ENCODE measurements at regions not wholly inside any gene's neighbourhood (a gene's known extent, or its start where the extent isn't known, plus 50 kb on each side); places are given as distances from the start of the nearest gene placed in this dataset.
A peak's percentile ranks its signal among the peaks of the same experiment; 100 is the strongest.

GRCh38 chr20:17858450-17859001 lies 110.1 kb downstream of the SNX5 start:
- no peak for DNase-seq (ENCODE audit: low spot score)

GRCh38 chr20:17857639-17858449 lies 110.8 kb downstream of the SNX5 start:
- no peak for DNase-seq (ENCODE audit: low spot score)

GRCh38 chr20:17856837-17857605 lies 111.6 kb downstream of the SNX5 start:
- no peak for DNase-seq (ENCODE audit: low spot score)

- peak; percentile 62 for DNase-seq (ENCODE audit: low spot score)
Measured at GRCh38 chr20:17856024-17856564, 112.5 kb downstream of the SNX5 start.

- peak; percentile 66 for DNase-seq (ENCODE audit: low spot score)
Measured at GRCh38 chr20:17854307-17854903, 114.2 kb downstream of the SNX5 start.

- no peak for DNase-seq (ENCODE audit: low spot score)
Measured at GRCh38 chr20:17852323-17852722, 116.3 kb downstream of the SNX5 start.

GRCh38 chr20:17850684-17851026 lies 117.9 kb downstream of the SNX5 start:
- no peak for DNase-seq (ENCODE audit: low spot score)

GRCh38 chr20:17849901-17850683 lies 118.5 kb downstream of the SNX5 start:
- DNase-seq (ENCODE audit: low spot score), result peak; percentile 71

- no peak for DNase-seq (ENCODE audit: low spot score)
Measured at GRCh38 chr20:17849138-17849900, 119.3 kb downstream of the SNX5 start.

- DNase-seq (ENCODE audit: low spot score), result no peak
Measured at GRCh38 chr20:17848249-17849048, 120.1 kb downstream of the SNX5 start.

- no peak for DNase-seq (ENCODE audit: low spot score)
Measured at GRCh38 chr20:17845701-17846475, 122.7 kb downstream of the SNX5 start.

- no peak for DNase-seq (ENCODE audit: low spot score)
Measured at GRCh38 chr20:17844549-17845298, 123.9 kb downstream of the SNX5 start.

GRCh38 chr20:17844133-17844429 lies 124.5 kb downstream of the SNX5 start:
- DNase-seq (ENCODE audit: low spot score), result no peak

- DNase-seq (ENCODE audit: low spot score), result peak; percentile 50
Measured at GRCh38 chr20:17843246-17844132, 125.1 kb downstream of the SNX5 start.

GRCh38 chr20:17841751-17842215 lies 126.8 kb downstream of the SNX5 start:
- DNase-seq (ENCODE audit: low spot score), result peak; percentile 28

- DNase-seq (ENCODE audit: low spot score), result no peak
Measured at GRCh38 chr20:17840423-17840822, 128.2 kb downstream of the SNX5 start.

- no peak for DNase-seq (ENCODE audit: low spot score)
Measured at GRCh38 chr20:17838921-17839320, 129.7 kb downstream of the SNX5 start.
